Caco-2 (cell line): ENCODE measurements at regions not wholly inside any gene's neighbourhood (a gene's known extent, or its start where the extent isn't known, plus 50 kb on each side); places are given as distances from the start of the nearest gene placed in this dataset.

Experiments
- BruUV-seq: library from RNA; stranded (reverse); fragments of 400-500 nt; replicated peaks from 2 replicates; lab custom pipeline; 2021; lab: Mats Ljungman, UMichigan
- CTCF ChIA-PET: fragments of 300-600 bp; sonication (Branson Sonifier 250); formaldehyde crosslinking; loops from one replicate; lab custom pipeline; 2022; ENCODE audit warnings: antibody characterized with exemption; lab: Charles Lee
- POLR2A ChIA-PET: fragments of 300-600 bp; sonication (Branson Sonifier 250); formaldehyde crosslinking; loops from one replicate; lab custom pipeline; 2022; ENCODE audit warnings: antibody characterized with exemption; lab: Charles Lee
- DNase-seq, 2 experiments: peaks; one replicate each; pipeline versions ENCODE4 v3.0.0 to v3.0.0-alpha.2; 2020 to 2022
- H3K27me3 ChIP-seq: replicated peaks from 2 replicates; pipeline ENCODE4 v1.6.0; 2011; ENCODE audit warnings: low read length; ENCODE audit not compliant: control insufficient read depth, insufficient read depth
- H3K36me3 ChIP-seq: 2 replicates; pipeline ENCODE4 v1.5.1; 2011; ENCODE audit warnings: low read length; ENCODE audit not compliant: control insufficient read depth, insufficient read depth
- H3K4me1 ChIP-seq: fragments of 250-450 bp; sonication (Bioruptor Pico); 2 replicates; pipeline ENCODE4 v1.5.1; 2020; ENCODE audit warnings: mild to moderate bottlenecking
- H3K4me3 ChIP-seq: 2 replicates; pipeline ENCODE4 v1.5.1; 2011; ENCODE audit warnings: low read depth, mild to moderate bottlenecking, control low read depth, low read length
- H3K9me3 ChIP-seq: fragments of 250-450 bp; sonication (Bioruptor Pico); 2 replicates; pipeline ENCODE4 v1.5.1; 2020; ENCODE audit warnings: mild to moderate bottlenecking, moderate library complexity
- H3K27ac Mint-ChIP-seq: one replicate; pipeline ENCODE4 v1.8.0; 2022; ENCODE audit warnings: mixed read lengths; ENCODE audit not compliant: unreplicated experiment
- H3K27me3 Mint-ChIP-seq: one replicate; pipeline ENCODE4 v1.8.0; 2022; ENCODE audit warnings: mixed read lengths; ENCODE audit not compliant: insufficient read depth, unreplicated experiment
- H3K36me3 Mint-ChIP-seq: one replicate; pipeline ENCODE4 v1.8.0; 2022; ENCODE audit warnings: mild to moderate bottlenecking, mixed read lengths; ENCODE audit not compliant: insufficient read depth, unreplicated experiment
- H3K4me1 Mint-ChIP-seq: one replicate; pipeline ENCODE4 v1.8.0; 2022; ENCODE audit warnings: low read depth, mixed read lengths; ENCODE audit not compliant: unreplicated experiment
- H3K4me3 Mint-ChIP-seq: one replicate; pipeline ENCODE4 v1.8.0; 2022; ENCODE audit warnings: mild to moderate bottlenecking, moderate library complexity, mixed read lengths; ENCODE audit not compliant: unreplicated experiment
- H3K9me3 Mint-ChIP-seq: one replicate; pipeline ENCODE4 v1.8.0; 2022; ENCODE audit warnings: mixed read lengths; ENCODE audit not compliant: unreplicated experiment
- CTCF ChIP-seq, 2 experiments: fragments of 200-600 bp in 1 of 2; IDR thresholded peaks; 1 replicate in 1 of 2; 2 replicates in 1 of 2; pipeline versions ENCODE4 v1.5.1 to v1.8.0; 2011 to 2022; ENCODE audit warnings: antibody characterized with exemption in 1 of 2, control low read depth in 1 of 2, inconsistent platforms in 1 of 2, low read depth in 1 of 2, low read length in 1 of 2, mild to moderate bottlenecking in 1 of 2, moderate library complexity in 1 of 2; ENCODE audit not compliant: insufficient read depth in 1 of 2, severe bottlenecking in 1 of 2, unreplicated experiment in 1 of 2
- intact Hi-C: fragments of 100-400 bp; cut with micrococcal nuclease; formaldehyde crosslinking; loops from one replicate; pipeline ENCODE4 v1.10.0; 2022; ENCODE audit not compliant: unreplicated experiment

GRCh38 chr7:25557379-25557917 lies 329.2 kb upstream of the NPVF start:
- no peak for TF ChIP-seq CTCF (IDR thresholded peaks at IDR 0.05; ENCODE audit: insufficient read depth in 1 of 2, low read depth in 1 of 2, low read length in 1 of 2, severe bottlenecking in 1 of 2, unreplicated experiment in 1 of 2)

GRCh38 chr7:25557930-25558329 lies 329.6 kb upstream of the NPVF start:
- DNase-seq: no peak
- Histone ChIP-seq H3K4me1 (no peaks in the 10 kb centered on the region), H3K9me3 (peaks cover 2% of the 10 kb centered on the region; the same call in 1 of the 2 replicates), H3K27me3 (no peaks in the 10 kb centered on the region; the same call in 1 of the 2 replicates), H3K4me3 (no peak overlapping the region), H3K36me3 (no peaks in the 10 kb centered on the region)
- ChIA-PET CTCF (interaction anchor here (0.5 to 0.6 kb wide), 2 partner anchors 11 to 304 kb away, joined by 3 to 10 read pairs; no protein-coding TSS in a partner anchor), POLR2A (no interaction called here)
- Mint-ChIP-seq H3K27ac (no peak overlapping the region), H3K27me3 (peaks cover 23% of the 10 kb centered on the region), H3K9me3 (no peaks in the 10 kb centered on the region), H3K36me3 (no peaks in the 10 kb centered on the region), H3K4me1 (no peaks in the 10 kb centered on the region), H3K4me3 (no peak overlapping the region)
- BruUV-seq: no TSS peak
- no peak for TF ChIP-seq CTCF (IDR thresholded peaks at IDR 0.05; ENCODE audit: insufficient read depth in 1 of 2, low read depth in 1 of 2, low read length in 1 of 2, severe bottlenecking in 1 of 2, unreplicated experiment in 1 of 2)
- intact Hi-C loops: no loop called here

More at GRCh38 chr7:25557379-25557917, 329.2 kb upstream of the NPVF start:
- BruUV-seq: no TSS peak
- Histone ChIP-seq H3K36me3 (no peaks in the 10 kb centered on the region), H3K9me3 (peaks cover 2% of the 10 kb centered on the region; the same call in 1 of the 2 replicates), H3K4me3 (no peak overlapping the region), H3K27me3 (no peaks in the 10 kb centered on the region; the same call in 1 of the 2 replicates), H3K4me1 (no peaks in the 10 kb centered on the region)
- CTCF ChIA-PET: interaction anchor here (0.5 kb wide), 1 partner anchor 12 kb away, joined by 10 read pairs; no protein-coding TSS in a partner anchor
- intact Hi-C loops: no loop called here
- DNase-seq: no peak
- POLR2A ChIA-PET: no interaction called here
- Mint-ChIP-seq H3K27me3 (peaks cover 20% of the 10 kb centered on the region), H3K9me3 (no peaks in the 10 kb centered on the region), H3K36me3 (no peaks in the 10 kb centered on the region), H3K4me1 (no peaks in the 10 kb centered on the region), H3K27ac (no peak overlapping the region), H3K4me3 (no peak overlapping the region)

- Mint-ChIP-seq H3K27me3 (peaks cover 23% of the 10 kb centered on the region), H3K9me3 (no peaks in the 10 kb centered on the region), H3K27ac (no peak overlapping the region), H3K4me3 (no peak overlapping the region), H3K36me3 (no peaks in the 10 kb centered on the region), H3K4me1 (no peaks in the 10 kb centered on the region)
- Histone ChIP-seq H3K27me3 (no peaks in the 10 kb centered on the region; the same call in 1 of the 2 replicates), H3K4me3 (no peak overlapping the region), H3K9me3 (peaks cover 2% of the 10 kb centered on the region; the same call in 1 of the 2 replicates), H3K36me3 (no peaks in the 10 kb centered on the region), H3K4me1 (no peaks in the 10 kb centered on the region)
- POLR2A ChIA-PET: no interaction called here
- intact Hi-C loops: no loop called here
- DNase-seq: no peak
- no peak for TF ChIP-seq CTCF (IDR thresholded peaks at IDR 0.05; ENCODE audit: insufficient read depth in 1 of 2, low read depth in 1 of 2, low read length in 1 of 2, severe bottlenecking in 1 of 2, unreplicated experiment in 1 of 2)
- BruUV-seq: no TSS peak
- CTCF ChIA-PET: interaction anchor here (0.6 kb wide), 1 partner anchor 303 kb away, joined by 3 read pairs; no protein-coding TSS in a partner anchor
Measured at GRCh38 chr7:25558605-25559004, 330.3 kb upstream of the NPVF start.
